ENCODE measurements at regions not wholly inside any gene's neighbourhood (a gene's known extent, or its start where the extent isn't known, plus 50 kb on each side); places are given as distances from the start of the nearest gene placed in this dataset.

- no peak for TF ChIP-seq CTCF (IDR thresholded peaks at IDR 0.05; ENCODE audit: insufficient read depth, low read length, poor library complexity, severe bottlenecking)
- no peak for TF ChIP-seq EZH2phosphoT487 (conservative IDR thresholded peaks at IDR 0.05; ENCODE audit: low read length)
- no peak overlapping the region for H3K4me2 ChIP-seq (ENCODE audit: low read depth, low read length, poor library complexity, severe bottlenecking)
Observed at GRCh38 chr7:35366167-35367155, 112.6 kb upstream of the TBX20 start.

DNA sequence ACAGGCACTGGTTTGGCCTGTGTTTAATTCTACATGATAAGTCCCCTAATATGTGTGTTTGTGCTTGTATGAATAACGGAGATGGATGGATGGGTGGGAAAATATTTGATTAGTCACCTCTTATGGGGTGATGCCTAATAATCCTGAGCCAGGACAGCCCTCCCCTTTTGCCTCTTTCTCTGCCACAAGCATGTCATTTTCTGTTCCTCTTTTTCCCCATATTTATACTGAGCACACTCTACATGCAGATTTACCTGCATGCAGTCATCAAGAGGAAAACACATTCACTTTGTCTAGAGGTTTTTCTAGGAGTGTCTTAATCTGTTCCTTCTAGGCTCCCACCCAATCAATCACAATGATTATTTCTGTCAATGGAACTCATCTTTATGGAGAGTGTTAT, 111.6 kb upstream of the TBX20 start:
- Histone ChIP-seq H4K20me1 (ENCODE audit: low read depth, low read length) (no peaks in the 10 kb centered on the region), H2AFZ (ENCODE audit: low read depth, low read length, severe bottlenecking) (no peak overlapping the region), H3K27me3 (ENCODE audit: low read length) (no peaks in the 10 kb centered on the region), H3K9me3 (ENCODE audit: insufficient read depth, low read length) (no peaks in the 10 kb centered on the region), H3K4me3 (ENCODE audit: insufficient read depth, low read length, poor library complexity, severe bottlenecking) (no peak overlapping the region), H3K36me3 (ENCODE audit: low read length) (no peaks in the 10 kb centered on the region), H3K27ac (ENCODE audit: low read depth, low read length) (no peak overlapping the region), H3K79me2 (ENCODE audit: insufficient read depth, low read length) (no peaks in the 10 kb centered on the region), H3K4me2 (ENCODE audit: low read depth, low read length, poor library complexity, severe bottlenecking) (no peak overlapping the region), H3K9me2 (replicated peaks; ENCODE audit: insufficient read depth, low read length) (no peaks in the 10 kb centered on the region), H3F3A (ENCODE audit: insufficient read depth) (no peaks in the 10 kb centered on the region), H3K9ac (ENCODE audit: low read length) (no peak overlapping the region)
- no peak for TF ChIP-seq CTCF (IDR thresholded peaks at IDR 0.05; ENCODE audit: insufficient read depth, low read length, poor library complexity, severe bottlenecking)
- TF ChIP-seq EZH2phosphoT487 (conservative IDR thresholded peaks at IDR 0.05; ENCODE audit: low read length), result no peak

More at GRCh38 chr7:35366167-35367155, 112.6 kb upstream of the TBX20 start:
- no peaks in the 10 kb centered on the region for H3K27me3 ChIP-seq (ENCODE audit: low read length)
- no peak overlapping the region for H3K4me3 ChIP-seq (ENCODE audit: insufficient read depth, low read length, poor library complexity, severe bottlenecking)
- H3F3A ChIP-seq (ENCODE audit: insufficient read depth), result no peaks in the 10 kb centered on the region
- H3K9me3 ChIP-seq (ENCODE audit: insufficient read depth, low read length), result no peaks in the 10 kb centered on the region
- H3K9me2 ChIP-seq (replicated peaks; ENCODE audit: insufficient read depth, low read length), result no peaks in the 10 kb centered on the region
- no peak overlapping the region for H3K27ac ChIP-seq (ENCODE audit: low read depth, low read length)
- H3K79me2 ChIP-seq (ENCODE audit: insufficient read depth, low read length), result no peaks in the 10 kb centered on the region
- H4K20me1 ChIP-seq (ENCODE audit: low read depth, low read length), result no peaks in the 10 kb centered on the region
- no peaks in the 10 kb centered on the region for H3K36me3 ChIP-seq (ENCODE audit: low read length)
- no peak overlapping the region for H2AFZ ChIP-seq (ENCODE audit: low read depth, low read length, severe bottlenecking)
- H3K9ac ChIP-seq (ENCODE audit: low read length), result no peak overlapping the region

- Histone ChIP-seq H3K27ac (ENCODE audit: low read depth, low read length) (no peak overlapping the region), H3K4me3 (ENCODE audit: insufficient read depth, low read length, poor library complexity, severe bottlenecking) (no peak overlapping the region), H4K20me1 (ENCODE audit: low read depth, low read length) (no peaks in the 10 kb centered on the region), H3K36me3 (ENCODE audit: low read length) (no peaks in the 10 kb centered on the region), H3F3A (ENCODE audit: insufficient read depth) (no peaks in the 10 kb centered on the region), H3K9ac (ENCODE audit: low read length) (no peak overlapping the region), H3K27me3 (ENCODE audit: low read length) (no peaks in the 10 kb centered on the region), H3K4me2 (ENCODE audit: low read depth, low read length, poor library complexity, severe bottlenecking) (no peak overlapping the region), H2AFZ (ENCODE audit: low read depth, low read length, severe bottlenecking) (no peak overlapping the region), H3K79me2 (ENCODE audit: insufficient read depth, low read length) (no peaks in the 10 kb centered on the region), H3K9me2 (replicated peaks; ENCODE audit: insufficient read depth, low read length) (no peaks in the 10 kb centered on the region), H3K9me3 (ENCODE audit: insufficient read depth, low read length) (no peaks in the 10 kb centered on the region)
- TF ChIP-seq EZH2phosphoT487 (conservative IDR thresholded peaks at IDR 0.05; ENCODE audit: low read length), result no peak
- TF ChIP-seq CTCF (IDR thresholded peaks at IDR 0.05; ENCODE audit: insufficient read depth, low read length, poor library complexity, severe bottlenecking), result no peak
Observed at GRCh38 chr7:35362341-35362740, 108.4 kb upstream of the TBX20 start.

Measured in SU-DHL-6 (cell line).